H9 (cell line): ENCODE measurements at regions not wholly inside any gene's neighbourhood (a gene's known extent, or its start where the extent isn't known, plus 50 kb on each side); places are given as distances from the start of the nearest gene placed in this dataset.

Experiments used
- DNase-seq: peaks from one replicate; pipeline ENCODE4 v3.0.0-alpha.2; 2017
- H2AFZ ChIP-seq: one replicate; pipeline ENCODE4 v1.6.1; 2013; ENCODE audit warnings: mild to moderate bottlenecking, low read length, control low read depth, moderate library complexity
- H2AK5ac ChIP-seq: 2 replicates; pipeline ENCODE4 v1.6.1; 2013; ENCODE audit warnings: low read length, control low read depth, mixed read lengths; ENCODE audit not compliant: insufficient read length
- H2BK120ac ChIP-seq: one replicate; pipeline ENCODE4 v1.6.1; 2013; ENCODE audit warnings: low read depth, mild to moderate bottlenecking, low read length, control low read depth, inconsistent platforms; ENCODE audit not compliant: poor library complexity, severe bottlenecking
- H2BK12ac ChIP-seq: 2 replicates; pipeline ENCODE4 v1.6.1; 2013; ENCODE audit warnings: low read length, control low read depth, mixed read lengths, low read depth; ENCODE audit not compliant: insufficient read length
- H2BK15ac ChIP-seq: 2 replicates; pipeline ENCODE4 v1.6.1; 2013; ENCODE audit warnings: low read depth, low read length, control low read depth
- H2BK20ac ChIP-seq: one replicate; pipeline ENCODE4 v1.6.1; 2013; ENCODE audit warnings: low read depth, mild to moderate bottlenecking, low read length, control low read depth, inconsistent platforms; ENCODE audit not compliant: poor library complexity, severe bottlenecking
- H2BK5ac ChIP-seq: 2 replicates; pipeline ENCODE4 v1.6.1; 2013; ENCODE audit warnings: low read length, control low read depth, mixed read lengths; ENCODE audit not compliant: insufficient read length
- H3K14ac ChIP-seq: 2 replicates; pipeline ENCODE4 v1.6.1; 2013; ENCODE audit warnings: low read length, control low read depth; ENCODE audit not compliant: insufficient read depth
- H3K18ac ChIP-seq: 2 replicates; pipeline ENCODE4 v1.6.1; 2013; ENCODE audit warnings: low read depth, mild to moderate bottlenecking, mixed read lengths, low read length, control low read depth; ENCODE audit not compliant: insufficient read length
- H3K23ac ChIP-seq: 2 replicates; pipeline ENCODE4 v1.6.1; 2013; ENCODE audit warnings: low read length, control low read depth, mixed read lengths, low read depth; ENCODE audit not compliant: insufficient read length
- H3K23me2 ChIP-seq: 2 replicates; pipeline ENCODE4 v1.6.1; 2013; ENCODE audit warnings: low read depth, mild to moderate bottlenecking, mixed read lengths, low read length, control low read depth; ENCODE audit not compliant: insufficient read length, poor library complexity, severe bottlenecking
- H3K27ac ChIP-seq: 2 replicates; pipeline ENCODE4 v1.5.1; 2013; ENCODE audit warnings: low read length, control low read depth, mixed read lengths, low read depth; ENCODE audit not compliant: insufficient read length
- H3K27me3 ChIP-seq: 2 replicates; pipeline ENCODE4 v1.6.1; 2013; ENCODE audit warnings: low read length, control low read depth, inconsistent platforms; ENCODE audit not compliant: insufficient read depth
- H3K4ac ChIP-seq: 2 replicates; pipeline ENCODE4 v1.6.1; 2013; ENCODE audit warnings: low read depth, mild to moderate bottlenecking, control low read depth, inconsistent platforms, low read length, moderate library complexity
- H3K4me1 ChIP-seq: 2 replicates; pipeline ENCODE4 v1.6.1; 2013; ENCODE audit warnings: low read length, control low read depth, inconsistent platforms; ENCODE audit not compliant: insufficient read depth
- H3K4me2 ChIP-seq: 2 replicates; pipeline ENCODE4 v1.6.1; 2013; ENCODE audit warnings: low read length, control low read depth, mixed read lengths; ENCODE audit not compliant: insufficient read length, insufficient read depth
- H3K56ac ChIP-seq: 2 replicates; pipeline ENCODE4 v1.6.1; 2013; ENCODE audit warnings: low read depth, mild to moderate bottlenecking, mixed read lengths, low read length, control low read depth; ENCODE audit not compliant: insufficient read length
- H3K79me1 ChIP-seq: 2 replicates; pipeline ENCODE4 v1.6.1; 2013; ENCODE audit warnings: low read depth, mild to moderate bottlenecking, moderate library complexity, low read length, control low read depth, inconsistent platforms; ENCODE audit not compliant: insufficient read depth, poor library complexity, severe bottlenecking
- H3K79me2 ChIP-seq: 2 replicates; pipeline ENCODE4 v1.6.1; 2013; ENCODE audit warnings: low read length, control low read depth, inconsistent platforms; ENCODE audit not compliant: insufficient read depth
- H3K9ac ChIP-seq: 2 replicates; pipeline ENCODE4 v1.6.1; 2013; ENCODE audit warnings: low read length, control low read depth, mixed read lengths; ENCODE audit not compliant: insufficient read length; ENCODE audit errors: extremely low read depth
- H3K9me3 ChIP-seq: one replicate; pipeline ENCODE4 v1.6.1; 2013; ENCODE audit warnings: low read depth, low read length, inconsistent platforms; ENCODE audit not compliant: control insufficient read depth
- H3T11ph ChIP-seq: one replicate; pipeline ENCODE4 v1.6.1; 2013; ENCODE audit warnings: mild to moderate bottlenecking, low read length, control low read depth, inconsistent platforms
- H4K20me1 ChIP-seq: one replicate; pipeline ENCODE4 v1.6.1; 2013; ENCODE audit not compliant: control insufficient read depth, insufficient read length, insufficient read depth
- H4K5ac ChIP-seq: 2 replicates; pipeline ENCODE4 v1.6.1; 2013; ENCODE audit warnings: low read depth, mild to moderate bottlenecking, mixed read lengths, low read length, control low read depth; ENCODE audit not compliant: insufficient read length
- H4K8ac ChIP-seq: replicated peaks from 2 replicates; pipeline ENCODE4 v1.6.1; 2013; ENCODE audit warnings: low read length, control low read depth, mixed read lengths, low read depth; ENCODE audit not compliant: insufficient read length
- H4K91ac ChIP-seq: 2 replicates; pipeline ENCODE4 v1.6.1; 2013; ENCODE audit warnings: low read depth, mild to moderate bottlenecking, moderate library complexity, mixed read lengths, low read length, control low read depth; ENCODE audit not compliant: insufficient read length
- H3K27ac Mint-ChIP-seq, 3 experiments: 2 replicates in 2 of 3; 3 replicates in 1 of 3; pipeline ENCODE4 v1.8.0; 2020 to 2021; ENCODE audit warnings: mixed read lengths in 3 of 3, mild to moderate bottlenecking in 1 of 3, moderate library complexity in 1 of 3
- H3K27me3 Mint-ChIP-seq: 2 replicates; pipeline ENCODE4 v1.8.0; 2021; ENCODE audit warnings: low read depth, mild to moderate bottlenecking, moderate library complexity, mixed read lengths
- H3K36me3 Mint-ChIP-seq, 3 experiments: 2 replicates in 2 of 3; 3 replicates in 1 of 3; pipeline ENCODE4 v1.8.0; 2020 to 2021; ENCODE audit warnings: low read depth in 3 of 3, mixed read lengths in 3 of 3; ENCODE audit not compliant: insufficient read depth in 1 of 3
- H3K4me1 Mint-ChIP-seq, 2 experiments: 2 replicates each; pipeline ENCODE4 v1.8.0; 2020; ENCODE audit warnings: mixed read lengths in 2 of 2
- H3K4me3 Mint-ChIP-seq, 2 experiments: 2 replicates in 1 of 2; 3 replicates in 1 of 2; pipeline ENCODE4 v1.8.0; 2020 to 2021; ENCODE audit warnings: mild to moderate bottlenecking in 2 of 2, mixed read lengths in 2 of 2, moderate library complexity in 1 of 2
- H3K9me3 Mint-ChIP-seq, 2 experiments: 2 replicates in 1 of 2; 3 replicates in 1 of 2; pipeline ENCODE4 v1.8.0; 2020; ENCODE audit warnings: mild to moderate bottlenecking in 2 of 2, mixed read lengths in 2 of 2, moderate library complexity in 1 of 2
- CTCF ChIP-seq: fragments of 200-600 bp; sonication (generic); conservative IDR thresholded peaks from 3 replicates; pipeline ENCODE4 v1.8.0; 2021; ENCODE audit warnings: antibody characterized with exemption, mild to moderate bottlenecking
- WGBS: extraction: QIAGEN DNeasy Blood & Tissue Kit; methylation state at CpG from one replicate; pipeline ENCODE4 v1.1.7; 2013; ENCODE audit warnings: missing lambda C conversion rate, low lambda C conversion rate, mixed read lengths; ENCODE audit not compliant: insufficient read length; ENCODE audit errors: extremely low coverage; 5-methylcytosine and 5-hydroxymethylcytosine counted together

DNA sequence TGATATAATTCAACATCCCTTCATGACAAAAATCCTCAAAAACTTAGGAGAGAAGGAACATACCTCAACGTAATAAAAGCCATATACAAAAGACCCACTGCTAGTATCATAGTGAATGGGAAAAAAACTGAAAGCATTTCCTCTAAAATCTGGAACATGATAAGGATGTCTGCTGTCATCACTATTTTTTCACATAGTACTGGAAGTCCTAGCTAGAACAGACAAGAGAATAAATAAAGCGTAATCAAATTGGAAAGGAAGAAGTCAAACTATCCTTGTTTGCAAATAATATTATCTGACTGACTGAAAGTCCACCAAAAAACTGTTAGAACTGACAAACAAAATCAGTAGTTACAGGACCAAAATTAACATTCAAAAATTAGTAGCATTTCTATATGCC, 985.4 kb upstream of the AGA start:
- Mint-ChIP-seq H3K27me3 (no peaks in the 10 kb centered on the region), H3K36me3 (no peaks in the 10 kb centered on the region), H3K4me3 (no peak overlapping the region), H3K9me3 (no peaks in the 10 kb centered on the region; a peak in 1 of 5 replicates), H3K27ac (no peak overlapping the region), H3K4me1 (no peaks in the 10 kb centered on the region)
- H3K27ac ChIP-seq = no peak overlapping the region
- H3K9ac ChIP-seq = no peak overlapping the region
- no peaks in the 10 kb centered on the region for H3K79me2 ChIP-seq
- no peaks in the 10 kb centered on the region for H4K20me1 ChIP-seq
- no peak overlapping the region for H2BK15ac ChIP-seq
- no peak for TF ChIP-seq CTCF
- H3K4ac ChIP-seq = no peak overlapping the region
- no peak overlapping the region for H3K56ac ChIP-seq
- H2BK20ac ChIP-seq = no peak overlapping the region
- H4K91ac ChIP-seq = no peak overlapping the region
- DNase-seq = no peak
- no peak overlapping the region for H4K5ac ChIP-seq
- H2AK5ac ChIP-seq = no peak overlapping the region
- no peaks in the 10 kb centered on the region for H3K27me3 ChIP-seq
- H4K8ac ChIP-seq = no peak overlapping the region
- H3K4me1 ChIP-seq = no peaks in the 10 kb centered on the region
- no peak overlapping the region for H2BK12ac ChIP-seq
- H3K4me2 ChIP-seq = no peak overlapping the region
- no peaks in the 10 kb centered on the region for H3K9me3 ChIP-seq
- H3K18ac ChIP-seq = no peak overlapping the region
- H3K23ac ChIP-seq = no peak overlapping the region
- no peak overlapping the region for H3K14ac ChIP-seq
- H3K23me2 ChIP-seq = no peaks in the 10 kb centered on the region
- no peak overlapping the region for H2AFZ ChIP-seq
- H2BK120ac ChIP-seq = no peak overlapping the region
- no peak overlapping the region for H3T11ph ChIP-seq
- no peaks in the 10 kb centered on the region for H3K79me1 ChIP-seq
- no CpG with 5 or more reads among the region's 2 CpGs for WGBS
- no peak overlapping the region for H2BK5ac ChIP-seq
